ENCODE measurements at regions not wholly inside any gene's neighbourhood (a gene's known extent, or its start where the extent isn't known, plus 50 kb on each side); places are given as distances from the start of the nearest gene placed in this dataset.
"Not testable (repeated sequence)": the region's sequence is repeated elsewhere in the genome, so short reads cannot be mapped to it uniquely, and the experiment has no call there.

DNA sequence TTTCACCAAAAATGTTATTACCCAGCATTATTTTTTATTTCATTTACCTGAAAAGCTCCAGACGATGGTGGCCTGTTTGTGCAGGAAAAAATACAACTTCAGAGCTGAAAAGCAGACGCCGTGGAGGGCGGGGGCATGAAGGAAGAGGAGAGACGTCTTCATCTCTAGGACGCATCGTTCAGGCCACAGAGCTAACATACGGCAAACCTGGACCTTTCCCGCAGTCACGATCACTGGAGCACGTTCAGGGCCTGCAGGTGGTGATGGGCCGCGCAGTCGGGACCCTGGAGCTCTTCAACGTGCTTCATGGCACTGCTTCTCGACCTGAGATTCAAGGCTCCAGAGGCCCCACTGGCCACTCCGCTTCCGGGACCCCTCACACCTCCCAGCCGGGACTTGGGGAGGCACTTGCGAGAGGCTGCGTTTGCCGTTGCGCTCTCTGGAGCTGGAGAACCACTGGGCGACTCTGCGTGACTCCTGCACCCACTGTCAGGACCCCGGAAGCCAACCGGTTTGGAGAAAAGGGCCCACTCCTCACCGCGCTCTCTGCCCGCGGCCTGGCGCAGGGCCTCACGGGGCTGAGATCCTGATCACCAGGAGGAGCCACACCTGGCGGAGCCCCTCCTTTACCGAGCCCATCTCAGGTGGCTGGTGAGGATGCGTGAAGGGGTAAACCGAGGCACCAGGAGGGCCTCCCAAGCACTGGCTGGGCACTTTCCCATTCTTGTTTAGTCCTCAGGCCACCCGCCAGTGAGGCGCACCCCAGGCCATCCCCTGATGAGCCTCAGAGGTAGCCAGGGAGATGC, 164.4 kb upstream of the AFDN start:
- DNase-seq (ENCODE audit: low spot score) = no peak

DNA sequence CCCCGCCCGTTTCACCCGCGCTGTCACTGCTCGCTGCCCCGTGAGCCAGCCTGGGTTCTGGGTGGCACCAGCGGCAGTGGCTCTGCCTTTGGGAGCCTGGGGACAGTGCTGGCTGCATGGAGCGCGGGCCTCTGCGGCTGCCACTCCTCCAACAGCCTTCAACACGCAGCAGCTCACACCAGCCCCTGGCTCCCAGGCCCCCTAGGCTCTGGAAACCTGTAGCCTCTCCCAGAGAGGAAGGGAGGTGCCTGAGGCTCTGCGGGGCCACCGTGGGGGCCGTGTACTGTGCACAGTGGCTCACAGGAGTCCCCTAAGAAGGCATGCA, 163.9 kb upstream of the AFDN start:
- no peak for DNase-seq (ENCODE audit: low spot score)

DNA sequence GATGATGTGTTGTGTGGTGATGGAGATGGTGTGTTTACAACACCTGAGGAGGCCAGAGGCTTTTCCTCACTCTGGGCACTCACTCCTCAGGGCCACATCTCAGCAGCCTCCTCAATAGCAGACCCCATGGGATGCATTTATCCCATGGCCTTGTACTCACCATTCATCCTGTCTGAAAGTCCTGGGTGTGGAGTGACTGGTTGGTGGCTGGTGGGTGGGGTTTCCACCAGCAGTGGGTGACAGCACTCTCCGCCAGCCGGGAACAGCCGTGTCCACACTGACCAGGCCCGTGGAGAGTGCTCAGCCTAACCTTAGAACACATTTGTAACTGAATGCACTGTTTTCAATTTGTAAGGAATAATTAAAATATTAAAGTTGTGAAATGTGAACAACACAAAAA, 163.4 kb upstream of the AFDN start:
- no peak for DNase-seq (ENCODE audit: low spot score)

DNA sequence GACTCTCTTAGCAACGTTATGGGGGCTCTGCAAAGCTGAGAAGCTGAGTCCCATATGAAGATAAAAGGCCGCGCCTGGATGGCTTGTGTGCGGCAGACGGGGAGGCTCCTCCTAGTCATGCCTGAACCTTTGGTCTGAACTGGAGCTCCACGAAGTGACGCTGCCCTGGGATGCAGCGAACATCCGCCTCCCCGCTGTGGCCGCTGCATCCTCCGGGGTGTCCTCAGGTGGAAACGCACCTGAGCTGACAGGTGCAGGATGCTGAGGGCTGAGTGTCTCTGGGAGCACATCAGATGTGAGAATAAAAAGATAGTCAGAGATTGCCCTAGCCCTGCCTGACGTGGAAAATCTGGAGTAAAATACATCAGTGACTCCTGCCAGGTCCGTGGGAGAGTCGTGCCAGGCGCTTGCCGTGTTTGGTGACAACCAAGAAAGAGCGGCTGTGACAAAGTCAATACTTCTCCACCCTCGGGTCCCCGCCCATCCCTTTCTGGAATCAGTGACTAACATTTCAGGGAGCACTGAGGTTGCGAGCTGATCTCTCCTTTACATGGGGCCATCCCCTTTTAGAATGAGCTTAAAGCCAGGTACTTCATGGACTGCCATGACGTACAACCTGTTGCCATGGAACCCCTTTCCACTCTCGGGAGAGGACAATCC, 162.8 kb upstream of the AFDN start:
- DNase-seq (ENCODE audit: low spot score) = no peak

DNA sequence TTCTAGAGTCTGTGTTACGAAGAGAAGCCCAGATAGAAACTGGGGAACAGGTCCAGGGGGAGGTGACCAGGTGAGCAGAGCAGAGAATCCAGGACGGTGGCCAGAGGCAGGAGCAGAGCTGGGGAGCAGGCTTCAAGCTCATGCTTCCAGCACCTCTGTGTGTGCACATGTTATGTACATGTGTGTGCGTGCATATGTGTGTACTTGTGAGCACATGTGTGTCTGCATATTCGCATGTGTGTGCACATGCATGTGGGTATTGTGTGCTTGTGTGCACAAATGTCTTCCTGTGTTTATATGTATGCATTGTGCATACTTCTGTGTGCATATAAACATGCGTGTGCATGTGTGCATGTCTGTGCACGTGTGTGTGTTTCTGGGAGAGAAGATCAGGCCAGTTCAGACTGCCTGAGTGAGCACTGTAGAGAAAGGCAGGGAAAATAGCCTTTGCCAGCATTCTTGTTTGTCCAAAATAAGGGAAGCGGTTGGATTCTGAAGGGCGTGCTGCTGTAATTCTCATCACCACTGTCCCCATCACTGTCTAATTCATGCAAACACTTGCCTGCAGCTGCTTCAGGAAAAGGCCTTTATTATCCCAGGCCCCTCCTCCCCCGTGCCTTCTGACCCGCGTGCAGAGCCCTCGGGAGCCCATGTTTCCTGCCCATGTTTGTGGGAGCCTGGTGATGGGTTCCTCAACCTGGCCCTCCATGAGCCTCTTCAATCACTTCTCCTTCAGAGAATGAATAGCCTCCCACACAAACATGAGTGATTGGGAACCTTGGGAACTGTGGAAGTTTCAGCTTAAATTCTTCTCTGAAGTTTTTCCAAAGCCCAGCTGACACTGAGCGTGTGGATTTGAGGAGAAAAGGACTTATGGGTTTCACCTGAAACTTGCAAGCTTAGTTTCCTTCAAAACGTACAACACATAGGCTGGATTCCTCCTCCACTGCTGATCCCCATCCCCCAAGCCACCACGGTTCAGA, 161.7 kb upstream of the AFDN start:
- DNase-seq (ENCODE audit: low spot score) = no peak

DNA sequence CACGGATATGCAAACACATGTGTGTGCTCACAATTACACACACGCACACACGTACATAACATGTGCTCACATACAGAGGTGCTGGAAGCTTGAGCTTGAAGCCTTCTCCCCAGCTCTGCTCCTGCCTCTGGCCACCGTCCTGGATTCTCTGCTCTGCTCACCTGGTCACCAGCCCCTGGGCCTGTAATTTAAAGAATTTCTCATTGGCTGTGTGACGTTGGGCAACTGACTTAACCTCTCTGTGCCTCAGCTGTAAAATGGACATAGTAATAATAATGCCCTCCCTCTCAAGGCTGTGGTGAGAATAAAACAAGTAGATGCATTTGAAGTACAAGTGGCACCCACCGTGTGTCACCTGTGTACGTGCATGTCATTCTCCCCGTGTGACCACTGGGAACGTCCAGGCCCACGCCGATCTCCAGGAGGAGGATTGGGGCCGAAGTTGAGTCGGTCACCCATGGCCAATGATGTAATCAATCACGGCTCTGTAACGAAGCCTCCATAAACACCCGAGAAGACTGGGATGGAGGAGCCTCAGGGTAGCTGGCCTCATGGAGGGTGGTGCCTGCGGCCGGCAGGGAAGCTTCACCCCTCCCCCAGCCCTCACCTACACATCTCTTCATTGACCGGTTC, 160.9 kb upstream of the AFDN start:
- no peak for DNase-seq (ENCODE audit: low spot score)

DNA sequence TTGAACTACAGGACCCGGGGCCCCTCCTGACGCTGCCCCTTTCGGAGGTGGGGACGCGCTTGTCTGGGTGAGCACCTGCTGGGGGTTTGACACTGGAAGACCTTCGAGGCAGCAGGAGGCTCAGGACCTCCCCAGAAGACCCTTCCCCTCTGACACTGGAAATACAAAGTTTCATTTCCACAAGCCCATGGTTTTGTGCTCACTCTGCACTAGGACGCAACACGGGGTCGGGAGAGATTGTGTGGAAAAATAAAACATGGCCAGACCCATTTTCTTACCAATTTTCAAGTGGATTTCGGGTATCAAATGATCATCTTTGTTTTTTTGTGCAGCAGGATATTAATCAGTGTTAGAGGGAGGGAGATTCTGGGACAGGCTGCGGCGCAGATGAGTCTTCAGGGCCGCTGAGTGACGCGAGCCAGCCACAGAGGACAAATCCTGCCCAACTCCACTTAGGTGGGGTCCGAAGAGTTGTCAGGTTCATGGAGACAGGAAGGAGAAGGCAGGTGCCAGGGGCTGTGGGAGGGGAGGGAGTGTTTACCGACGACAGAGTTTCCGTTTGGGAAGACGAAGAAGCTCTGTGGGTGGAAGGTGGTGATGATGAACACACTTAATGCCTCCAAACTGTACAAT, 160.0 kb upstream of the AFDN start:
- no peak for DNase-seq (ENCODE audit: low spot score)

DNA sequence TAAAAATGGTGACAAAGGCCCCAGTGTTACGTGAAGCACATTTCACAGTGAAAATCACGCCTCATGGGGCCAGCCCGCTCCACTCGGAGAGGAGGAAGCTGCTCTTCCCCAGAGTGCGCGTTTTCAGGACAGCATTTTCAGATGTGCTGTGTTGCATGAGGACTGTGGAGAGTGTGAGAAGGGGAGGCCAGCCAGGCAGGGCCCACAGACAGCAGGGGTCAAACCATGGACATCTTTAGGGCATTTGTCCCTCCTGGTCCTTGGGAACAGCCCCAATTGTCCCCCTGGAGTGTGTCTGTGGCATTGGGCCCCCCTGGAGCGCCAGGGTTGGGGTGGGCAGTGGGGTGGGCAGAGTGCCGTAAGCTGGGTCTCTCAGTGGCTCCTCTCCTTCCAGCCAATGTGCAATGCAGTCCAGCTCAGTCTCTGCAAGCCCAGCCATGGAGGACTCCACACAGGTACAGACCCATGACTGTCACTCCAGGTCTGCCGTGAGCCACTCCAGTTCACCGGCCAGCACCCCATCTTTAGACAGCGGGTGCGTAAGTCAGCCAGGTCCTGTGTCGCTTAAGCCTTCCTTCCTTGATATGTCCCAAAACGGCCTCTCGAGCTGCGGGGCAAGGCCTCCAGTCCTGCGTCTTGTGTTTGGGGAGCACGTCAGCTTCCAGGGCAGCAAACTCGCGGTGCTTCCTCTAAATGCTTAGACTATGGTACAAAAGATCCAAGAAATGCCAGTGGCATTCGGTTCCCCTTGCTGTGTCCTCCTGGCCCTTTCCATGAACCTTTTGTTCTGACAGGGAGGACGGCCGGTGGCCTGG, 159.3 kb upstream of the AFDN start:
- no peak for DNase-seq (ENCODE audit: low spot score)

DNA sequence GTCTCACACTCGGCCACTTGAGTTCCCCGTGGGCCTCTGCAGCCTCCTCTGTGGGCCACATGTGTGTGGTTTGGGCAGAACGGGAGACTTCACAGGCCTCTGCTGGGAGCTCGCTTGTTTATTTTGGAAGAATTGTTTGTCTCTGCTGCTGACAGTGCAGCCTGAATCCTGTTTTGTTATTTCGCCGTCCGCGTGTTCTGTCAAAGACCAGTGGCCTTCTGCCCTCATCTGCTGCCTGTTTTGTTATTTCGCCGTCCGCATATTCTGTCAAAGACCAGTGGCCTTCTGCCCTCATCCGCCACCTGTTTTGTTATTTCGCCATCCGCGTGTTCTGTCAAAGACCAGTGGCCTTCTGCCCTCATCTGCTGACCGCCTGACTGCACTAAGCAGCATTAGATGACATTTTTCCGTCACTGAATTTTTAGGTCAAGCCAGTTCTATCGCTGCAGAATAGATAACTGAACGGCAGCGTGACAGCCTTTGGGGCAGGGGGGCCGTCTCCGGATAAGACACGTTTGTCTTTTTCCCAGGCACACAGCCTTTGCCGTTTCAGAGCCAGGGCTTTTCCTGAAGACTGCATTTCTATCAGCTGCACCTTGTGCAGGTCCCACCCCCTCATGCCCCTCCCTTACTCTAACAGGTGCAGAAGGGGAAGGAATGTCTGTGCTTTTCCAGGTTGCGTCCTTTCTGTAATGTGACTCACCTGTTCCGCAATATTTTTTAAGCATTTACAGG, 158.5 kb upstream of the AFDN start:
- DNase-seq (ENCODE audit: low spot score) = no peak

DNA sequence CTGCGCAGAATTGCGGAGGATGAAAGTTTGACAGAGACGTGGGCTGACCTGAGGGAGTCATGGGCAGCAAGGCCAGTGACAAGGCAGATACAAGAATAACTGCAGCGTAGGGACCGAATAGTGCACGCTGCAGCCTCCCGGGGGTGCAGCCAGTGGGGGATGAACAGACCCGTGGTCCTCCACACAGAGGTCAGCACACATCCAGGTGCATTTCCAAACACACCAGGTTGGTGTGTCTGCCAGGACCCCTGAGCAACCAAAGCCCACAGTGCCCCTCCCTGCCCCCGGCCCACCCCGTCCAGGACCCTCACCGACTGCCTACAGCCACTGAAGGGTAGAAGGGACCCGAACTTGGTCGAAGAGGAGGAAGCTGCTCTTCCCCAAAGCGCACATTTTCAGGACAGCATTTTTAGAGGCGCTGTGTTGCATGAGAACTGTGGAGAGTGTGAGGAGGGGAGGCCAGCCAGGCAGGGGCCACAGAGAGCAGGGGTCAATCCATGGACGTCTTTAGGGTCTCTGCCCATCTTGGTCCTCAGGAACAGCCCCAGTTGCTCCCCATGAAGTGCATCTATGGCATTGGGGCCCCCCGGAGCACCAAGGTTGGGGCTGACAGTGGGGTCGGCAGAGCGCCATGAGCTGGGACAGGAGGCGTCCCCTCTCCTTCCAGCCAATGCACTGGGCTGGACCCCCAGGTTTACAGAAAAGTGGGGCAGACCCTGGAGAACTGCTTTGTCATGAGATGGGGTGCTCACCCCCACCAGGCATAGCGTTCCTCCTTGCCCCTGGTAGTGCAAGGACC, 157.8 kb upstream of the AFDN start:
- no peak for DNase-seq (ENCODE audit: low spot score)

DNA sequence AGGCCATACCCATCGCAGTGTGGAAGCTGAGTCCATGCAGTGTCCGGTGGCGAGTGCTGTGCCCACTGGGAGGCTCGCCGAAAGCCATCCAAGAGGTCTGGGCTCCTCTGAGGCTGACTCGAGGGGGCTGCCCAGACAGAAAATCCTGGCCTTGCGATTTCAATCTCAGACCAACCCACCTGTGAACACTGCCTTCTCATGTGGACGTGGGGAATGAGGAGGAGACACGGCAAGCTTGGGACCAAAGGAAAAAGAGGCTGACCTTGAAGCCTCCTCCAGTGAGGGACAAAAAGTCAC, 157.2 kb upstream of the AFDN start:
- no peak for DNase-seq (ENCODE audit: low spot score)

DNA sequence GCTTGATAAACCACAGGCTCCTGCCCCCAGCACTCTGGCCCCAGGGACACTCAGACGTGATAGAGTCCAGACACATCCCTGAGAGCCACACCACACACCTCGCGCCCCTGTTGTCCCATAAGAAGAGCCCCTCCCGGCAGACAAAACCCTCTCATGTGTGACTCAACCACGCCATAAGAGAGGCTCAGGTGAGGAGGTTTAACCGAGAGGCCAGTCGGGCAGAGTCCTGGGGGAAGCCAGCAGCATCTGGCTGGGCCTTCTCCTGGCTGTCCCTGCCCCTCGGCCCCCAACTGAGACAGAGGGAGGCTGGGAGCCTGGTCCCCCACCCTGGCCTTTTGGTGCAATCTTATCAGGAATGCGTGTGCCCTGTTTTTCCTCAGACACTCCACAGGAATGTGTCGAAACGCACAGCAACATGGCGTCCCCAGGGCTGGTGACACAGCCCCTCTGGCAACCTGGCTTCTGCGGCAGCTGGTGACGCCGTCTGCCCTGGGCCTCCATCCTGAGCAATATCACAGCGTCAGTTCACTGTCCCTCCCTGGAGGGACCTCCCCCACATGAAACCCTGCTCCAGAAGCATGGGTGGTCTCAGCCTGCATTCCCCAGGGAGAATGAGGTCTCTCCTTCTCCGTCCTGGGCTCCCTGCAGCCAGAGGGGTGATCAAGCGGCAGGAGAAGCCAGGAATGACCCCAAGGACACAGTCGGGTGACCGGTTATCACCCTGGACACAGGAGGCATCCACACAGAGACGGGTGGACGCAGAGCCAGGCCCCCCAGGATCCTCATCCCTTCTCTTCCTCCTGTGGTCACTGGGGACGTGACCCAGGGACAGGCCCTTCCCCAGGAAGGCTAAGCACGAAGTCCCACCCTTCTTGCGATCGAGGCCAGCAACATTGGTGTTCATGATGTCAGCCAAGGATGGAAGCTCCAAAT, 156.6 kb upstream of the AFDN start:
- DNase-seq (ENCODE audit: low spot score) = no peak

DNA sequence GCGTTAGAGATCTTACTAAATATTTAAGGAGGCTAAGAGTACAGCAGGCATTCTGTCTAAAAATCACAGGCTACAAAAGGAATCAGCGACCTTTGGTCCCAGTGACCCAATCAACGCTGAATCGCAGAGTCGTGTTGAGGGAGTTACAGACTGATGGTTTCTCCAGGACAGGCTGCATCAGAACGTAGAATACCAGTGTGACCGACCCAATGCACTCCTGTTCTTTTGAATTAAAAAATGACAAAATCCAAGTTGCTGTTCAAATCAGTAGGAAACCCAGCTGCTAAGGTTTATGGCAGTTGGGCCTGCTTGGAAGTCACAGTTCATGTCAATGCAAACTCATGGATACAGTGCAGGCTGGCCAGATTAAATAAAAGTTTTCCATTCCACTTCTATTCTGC, 155.8 kb upstream of the AFDN start:
- DNase-seq (ENCODE audit: low spot score) = no peak

DNA sequence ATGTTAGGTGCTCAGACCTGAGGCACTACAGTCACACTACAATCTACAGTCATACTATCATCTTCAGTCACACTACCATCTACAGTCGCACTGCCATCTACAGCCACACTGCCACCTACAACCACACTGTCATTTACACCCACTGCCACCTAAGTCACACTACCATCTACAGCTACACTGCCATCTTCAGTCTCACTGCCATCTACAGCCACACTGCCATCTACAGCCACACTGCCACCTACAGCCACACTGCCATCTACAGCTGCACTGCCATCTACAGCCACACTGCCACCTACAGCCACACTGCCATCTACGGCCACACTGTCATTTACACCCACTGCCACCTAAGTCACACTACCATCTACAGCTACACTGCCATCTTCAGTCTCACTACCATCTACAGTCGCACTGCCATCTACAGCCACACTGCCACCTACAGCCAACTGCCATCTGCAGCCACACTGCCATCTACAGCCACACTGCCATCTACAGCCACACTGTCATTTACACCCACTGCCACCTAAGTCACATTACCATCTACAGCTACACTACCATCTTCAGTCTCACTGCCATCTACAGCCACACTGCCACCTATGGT, 155.2 kb upstream of the AFDN start:
- DNase-seq (ENCODE audit: low spot score) = not testable (repeated sequence)

DNA sequence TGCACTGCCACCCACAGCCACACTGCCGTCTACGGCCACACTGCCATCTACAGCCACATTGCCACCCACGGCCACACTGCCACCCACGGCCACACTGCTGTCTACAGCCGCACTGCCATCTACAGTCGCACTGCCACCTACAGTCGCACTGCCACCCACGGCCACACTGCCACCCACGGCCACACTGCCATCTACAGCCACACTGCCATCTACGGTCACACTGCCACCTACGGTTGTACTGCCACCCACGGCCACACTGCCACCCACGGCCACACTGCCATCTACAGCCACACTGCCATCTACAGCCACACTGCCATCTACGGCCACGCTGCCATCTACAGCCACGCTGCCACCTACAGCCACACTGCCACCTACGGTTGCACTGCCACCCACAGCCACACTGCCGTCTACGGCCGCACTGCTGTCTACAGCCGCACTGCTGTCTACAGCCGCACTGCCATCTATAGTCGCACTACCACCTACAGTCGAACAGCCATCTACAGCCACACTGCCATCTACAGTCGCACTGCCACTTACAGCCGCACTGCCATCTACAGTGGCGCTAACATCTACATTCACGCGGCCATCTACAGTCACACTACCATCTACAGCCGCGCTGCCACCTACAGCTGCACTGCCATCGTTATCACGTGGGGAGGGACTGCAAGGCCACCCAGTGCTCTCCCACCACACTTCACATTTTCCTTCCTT, 154.6 kb upstream of the AFDN start:
- DNase-seq (ENCODE audit: low spot score) = no peak

DNA sequence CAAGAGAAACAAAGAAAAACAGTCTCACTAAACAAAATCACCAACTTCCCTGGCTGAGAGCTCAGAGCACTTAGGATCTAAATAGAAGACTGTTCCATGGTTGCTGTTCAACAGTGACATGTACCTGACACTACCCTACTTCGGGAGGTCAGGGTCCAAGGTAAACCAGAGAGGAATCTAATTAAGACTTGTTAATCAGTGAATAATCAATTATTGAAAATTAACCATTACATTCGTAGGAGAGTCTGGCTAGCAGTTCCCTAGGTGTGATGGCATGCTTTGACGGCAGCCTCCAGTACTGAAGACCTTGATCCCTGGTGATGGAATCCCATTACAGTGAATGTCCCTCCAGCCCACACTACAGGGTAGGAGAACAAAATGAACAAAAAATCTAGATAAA, 154.0 kb upstream of the AFDN start:
- no peak for DNase-seq (ENCODE audit: low spot score)

DNA sequence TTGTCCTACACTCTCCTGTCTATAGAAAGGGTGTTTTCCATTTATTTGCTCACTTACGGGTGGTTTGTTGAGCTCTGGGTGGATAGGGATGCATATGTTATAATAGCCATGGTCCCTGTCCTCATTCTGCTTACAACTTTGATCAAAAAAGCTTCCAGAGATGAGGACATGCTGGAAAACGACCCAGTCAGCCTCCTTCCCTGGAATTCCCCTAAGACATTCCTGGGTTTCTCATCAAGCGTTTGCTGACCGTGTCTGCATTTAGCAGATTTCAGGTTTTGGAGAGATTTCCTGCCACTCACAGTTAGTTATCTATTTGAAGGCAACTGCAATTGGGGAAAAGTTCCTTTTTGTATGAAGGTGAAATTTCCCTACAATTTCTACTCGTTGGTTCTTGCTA, 152.8 kb upstream of the AFDN start:
- no peak for DNase-seq (ENCODE audit: low spot score)
